ENCODE measurements at regions not wholly inside any gene's neighbourhood (a gene's known extent, or its start where the extent isn't known, plus 50 kb on each side); places are given as distances from the start of the nearest gene placed in this dataset.

DNA sequence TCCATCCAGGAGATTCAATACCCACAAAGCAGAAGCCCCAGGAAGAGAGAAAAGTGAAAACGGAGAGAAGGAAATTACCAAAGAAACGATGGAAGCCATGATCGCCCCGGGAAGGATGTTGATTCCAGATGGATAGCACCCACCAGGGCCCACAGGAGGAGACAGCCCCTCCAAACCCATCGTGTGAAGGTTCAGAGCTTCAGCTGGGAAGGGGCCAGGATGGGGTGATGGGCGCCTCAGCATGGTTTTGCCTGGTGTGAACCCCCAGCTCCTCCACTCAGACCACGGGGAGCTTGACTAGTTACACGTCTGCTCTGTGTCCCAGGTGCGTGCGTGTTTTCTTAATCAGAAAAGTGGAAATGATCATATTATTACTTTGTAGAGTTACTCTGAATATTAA lies 264.5 kb downstream of the EIPR1 start:
- Histone ChIP-seq H3K27me3 (ENCODE audit: insufficient read depth, poor library complexity, severe bottlenecking) (no peaks in the 10 kb centered on the region), H3K9me3 (ENCODE audit: severe bottlenecking) (no peaks in the 10 kb centered on the region), H3K4me3 (ENCODE audit: severe bottlenecking) (no peak overlapping the region), H3K36me3 (ENCODE audit: low read depth) (no peaks in the 10 kb centered on the region), H3K4me1 (ENCODE audit: insufficient read depth, poor library complexity, severe bottlenecking) (no peaks in the 10 kb centered on the region), H3K27ac (ENCODE audit: poor library complexity, severe bottlenecking) (no peak overlapping the region)
- DNase-seq (ENCODE audit: low spot score) (no peak), ATAC-seq (ENCODE audit: low read depth) (no peak)
- TF ChIP-seq, protein P1, sequence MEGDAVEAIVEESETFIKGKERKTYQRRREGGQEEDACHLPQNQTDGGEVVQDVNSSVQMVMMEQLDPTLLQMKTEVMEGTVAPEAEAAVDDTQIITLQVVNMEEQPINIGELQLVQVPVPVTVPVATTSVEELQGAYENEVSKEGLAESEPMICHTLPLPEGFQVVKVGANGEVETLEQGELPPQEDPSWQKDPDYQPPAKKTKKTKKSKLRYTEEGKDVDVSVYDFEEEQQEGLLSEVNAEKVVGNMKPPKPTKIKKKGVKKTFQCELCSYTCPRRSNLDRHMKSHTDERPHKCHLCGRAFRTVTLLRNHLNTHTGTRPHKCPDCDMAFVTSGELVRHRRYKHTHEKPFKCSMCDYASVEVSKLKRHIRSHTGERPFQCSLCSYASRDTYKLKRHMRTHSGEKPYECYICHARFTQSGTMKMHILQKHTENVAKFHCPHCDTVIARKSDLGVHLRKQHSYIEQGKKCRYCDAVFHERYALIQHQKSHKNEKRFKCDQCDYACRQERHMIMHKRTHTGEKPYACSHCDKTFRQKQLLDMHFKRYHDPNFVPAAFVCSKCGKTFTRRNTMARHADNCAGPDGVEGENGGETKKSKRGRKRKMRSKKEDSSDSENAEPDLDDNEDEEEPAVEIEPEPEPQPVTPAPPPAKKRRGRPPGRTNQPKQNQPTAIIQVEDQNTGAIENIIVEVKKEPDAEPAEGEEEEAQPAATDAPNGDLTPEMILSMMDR (IDR thresholded peaks at IDR 0.05; ENCODE audit: poor library complexity, severe bottlenecking) = no peak

DNA sequence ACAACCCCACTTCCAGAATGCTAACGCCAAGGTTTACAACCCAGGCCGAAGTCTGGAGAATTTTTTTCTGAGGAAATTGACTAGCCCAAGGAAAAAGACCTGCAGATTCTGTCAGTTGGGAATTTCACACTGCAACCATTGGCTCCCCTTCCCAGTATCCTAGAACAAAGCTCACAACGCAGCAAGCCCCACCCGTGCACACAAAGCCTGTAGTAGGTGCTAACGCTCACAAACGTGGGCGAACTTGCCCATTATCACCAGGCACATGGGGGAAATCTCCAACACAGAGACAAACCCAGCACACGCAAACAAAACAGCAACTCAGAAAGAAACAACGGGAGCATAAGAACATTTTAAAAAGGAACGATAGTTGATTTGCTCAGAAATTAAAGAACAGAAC lies 265.1 kb downstream of the EIPR1 start:
- Histone ChIP-seq H3K36me3 (ENCODE audit: low read depth) (no peaks in the 10 kb centered on the region), H3K9me3 (ENCODE audit: severe bottlenecking) (no peaks in the 10 kb centered on the region), H3K27me3 (ENCODE audit: insufficient read depth, poor library complexity, severe bottlenecking) (no peaks in the 10 kb centered on the region), H3K27ac (ENCODE audit: poor library complexity, severe bottlenecking) (no peak overlapping the region), H3K4me1 (ENCODE audit: insufficient read depth, poor library complexity, severe bottlenecking) (no peaks in the 10 kb centered on the region), H3K4me3 (ENCODE audit: severe bottlenecking) (no peak overlapping the region)
- DNase-seq (ENCODE audit: low spot score) (no peak), ATAC-seq (ENCODE audit: low read depth) (no peak)
- TF ChIP-seq, protein P1 (IDR thresholded peaks at IDR 0.05; ENCODE audit: poor library complexity, severe bottlenecking) = no peak

DNA sequence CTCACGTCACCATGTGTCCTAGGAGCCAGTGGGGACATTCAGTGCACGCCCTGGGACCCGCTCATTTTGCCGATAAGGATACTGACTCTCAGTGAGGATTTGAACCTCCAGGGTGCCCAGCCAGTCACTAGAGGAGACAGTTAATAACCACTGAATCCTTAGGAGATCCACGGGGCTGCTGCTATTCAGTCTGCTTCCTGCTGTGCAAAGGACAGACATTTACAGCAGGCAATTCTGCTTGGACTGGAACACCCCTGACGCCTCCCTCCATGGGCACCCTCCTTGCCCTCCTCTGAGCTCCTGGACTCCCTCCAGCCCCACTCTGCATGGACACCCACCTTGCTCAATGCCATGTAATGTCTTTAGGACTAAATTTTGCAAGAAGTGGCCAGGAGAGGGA lies 265.5 kb downstream of the EIPR1 start:
- Histone ChIP-seq H3K27me3 (ENCODE audit: insufficient read depth, poor library complexity, severe bottlenecking) (no peaks in the 10 kb centered on the region), H3K9me3 (ENCODE audit: severe bottlenecking) (no peaks in the 10 kb centered on the region), H3K4me3 (ENCODE audit: severe bottlenecking) (no peak overlapping the region), H3K36me3 (ENCODE audit: low read depth) (no peaks in the 10 kb centered on the region), H3K27ac (ENCODE audit: poor library complexity, severe bottlenecking) (no peak overlapping the region), H3K4me1 (ENCODE audit: insufficient read depth, poor library complexity, severe bottlenecking) (no peaks in the 10 kb centered on the region)
- no peak for ATAC-seq (ENCODE audit: low read depth)
- no peak for DNase-seq (ENCODE audit: low spot score)
- TF ChIP-seq, protein P1 (IDR thresholded peaks at IDR 0.05; ENCODE audit: poor library complexity, severe bottlenecking) = no peak

DNA sequence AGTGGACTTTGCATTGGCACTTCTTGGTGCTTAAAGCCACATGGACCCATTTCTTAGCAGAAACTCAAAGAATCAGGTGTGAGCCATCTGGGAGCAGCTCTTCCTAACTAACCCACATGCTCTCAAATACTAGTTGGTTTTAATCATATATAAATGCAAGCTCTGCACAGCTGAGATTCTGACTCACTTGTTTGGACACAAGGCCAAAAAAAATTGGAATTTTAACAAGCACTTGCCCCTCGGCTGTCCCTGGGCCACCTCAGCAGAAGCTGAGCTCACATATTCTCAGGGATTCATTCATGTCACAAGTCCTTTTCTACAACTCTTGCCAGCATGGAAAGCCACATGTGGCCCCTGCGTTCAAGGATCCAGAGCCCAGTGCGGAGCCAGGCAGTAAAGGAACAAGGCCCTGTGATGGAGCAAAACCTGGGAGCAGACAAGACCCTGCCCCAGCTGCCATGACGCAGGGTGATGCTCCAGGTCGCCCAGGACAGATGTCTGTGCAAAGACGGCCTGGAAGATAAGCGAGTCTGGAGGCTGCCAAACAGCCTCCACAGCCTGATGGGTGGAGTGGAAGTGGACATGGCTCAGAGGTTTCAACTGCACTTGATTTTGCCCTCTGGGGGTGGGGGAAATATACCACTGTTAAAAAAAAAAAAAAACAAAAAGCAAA lies 266.5 kb downstream of the EIPR1 start:
- H3K9me3 ChIP-seq (ENCODE audit: severe bottlenecking) = no peaks in the 10 kb centered on the region
- no peaks in the 10 kb centered on the region for H3K4me1 ChIP-seq (ENCODE audit: insufficient read depth, poor library complexity, severe bottlenecking)
- no peak overlapping the region for H3K4me3 ChIP-seq (ENCODE audit: severe bottlenecking)
- H3K27ac ChIP-seq (ENCODE audit: poor library complexity, severe bottlenecking) = no peak overlapping the region
- DNase-seq (ENCODE audit: low spot score) (no peak), ATAC-seq (ENCODE audit: low read depth) (no peak)
- H3K36me3 ChIP-seq (ENCODE audit: low read depth) = no peaks in the 10 kb centered on the region
- TF ChIP-seq, protein P1 (IDR thresholded peaks at IDR 0.05; ENCODE audit: poor library complexity, severe bottlenecking) = no peak
- H3K27me3 ChIP-seq (ENCODE audit: insufficient read depth, poor library complexity, severe bottlenecking) = no peaks in the 10 kb centered on the region

DNA sequence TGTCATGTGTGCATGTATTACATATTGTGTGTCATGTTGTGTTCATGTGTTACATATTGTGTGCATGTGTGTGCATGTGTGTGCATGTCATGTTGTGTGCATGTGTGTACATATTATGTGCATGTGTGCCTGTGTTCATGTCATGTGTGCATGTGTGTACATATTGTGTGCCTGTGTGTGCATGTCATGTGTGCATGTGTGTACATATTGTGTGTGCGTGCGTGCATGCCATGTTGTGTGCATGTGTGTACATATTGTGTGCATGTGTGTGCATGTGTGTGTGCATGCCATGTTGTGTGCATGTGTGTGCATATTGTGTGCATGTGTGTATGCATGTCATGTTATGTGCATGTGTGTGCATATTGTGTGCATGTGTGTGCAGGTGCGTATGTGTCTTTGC lies 267.1 kb downstream of the EIPR1 start:
- no peak overlapping the region for H3K27ac ChIP-seq (ENCODE audit: poor library complexity, severe bottlenecking)
- no peaks in the 10 kb centered on the region for H3K9me3 ChIP-seq (ENCODE audit: severe bottlenecking)
- H3K4me3 ChIP-seq (ENCODE audit: severe bottlenecking) = no peak overlapping the region
- TF ChIP-seq, protein P1 (IDR thresholded peaks at IDR 0.05; ENCODE audit: poor library complexity, severe bottlenecking) = no peak
- no peaks in the 10 kb centered on the region for H3K36me3 ChIP-seq (ENCODE audit: low read depth)
- ATAC-seq (ENCODE audit: low read depth) = no peak
- H3K4me1 ChIP-seq (ENCODE audit: insufficient read depth, poor library complexity, severe bottlenecking) = no peaks in the 10 kb centered on the region
- H3K27me3 ChIP-seq (ENCODE audit: insufficient read depth, poor library complexity, severe bottlenecking) = no peaks in the 10 kb centered on the region
- DNase-seq (ENCODE audit: low spot score) = no peak

Measured in RWPE2 (cell line).